NCI-H2107 treated with DMSO at 0.1 percent for 48 hours (cell line): ENCODE measurements at regions not wholly inside any gene's neighbourhood (a gene's known extent, or its start where the extent isn't known, plus 50 kb on each side); places are given as distances from the start of the nearest gene placed in this dataset.
"Not testable (repeated sequence)": the region's sequence is repeated elsewhere in the genome, so short reads cannot be mapped to it uniquely, and the experiment has no call there.

Experiments used
- DNase-seq: peaks from one replicate; lab custom pipeline; 2025; ENCODE audit not compliant: unreplicated experiment; lab: John Stamatoyannopoulos, UW

DNA sequence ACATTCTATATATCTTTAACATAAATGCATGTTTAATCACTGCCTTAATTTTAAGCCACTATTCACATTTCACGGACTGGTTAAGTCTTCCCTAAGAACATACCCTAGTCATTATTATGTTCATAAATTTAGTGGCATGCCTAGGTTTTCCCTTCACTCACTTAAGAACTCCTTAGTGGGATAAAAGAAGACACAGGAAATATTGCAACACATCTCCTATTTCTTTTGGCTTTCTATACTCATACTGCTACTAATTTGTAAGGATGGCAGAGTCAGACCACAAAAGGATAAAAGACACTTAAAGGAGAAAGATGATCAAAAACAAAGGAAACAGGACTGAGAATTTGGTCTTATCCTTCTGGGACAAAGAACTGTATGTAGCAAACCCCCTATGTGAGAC is 951.4 kb downstream of the SORCS3 start:
- no peak for DNase-seq

DNA sequence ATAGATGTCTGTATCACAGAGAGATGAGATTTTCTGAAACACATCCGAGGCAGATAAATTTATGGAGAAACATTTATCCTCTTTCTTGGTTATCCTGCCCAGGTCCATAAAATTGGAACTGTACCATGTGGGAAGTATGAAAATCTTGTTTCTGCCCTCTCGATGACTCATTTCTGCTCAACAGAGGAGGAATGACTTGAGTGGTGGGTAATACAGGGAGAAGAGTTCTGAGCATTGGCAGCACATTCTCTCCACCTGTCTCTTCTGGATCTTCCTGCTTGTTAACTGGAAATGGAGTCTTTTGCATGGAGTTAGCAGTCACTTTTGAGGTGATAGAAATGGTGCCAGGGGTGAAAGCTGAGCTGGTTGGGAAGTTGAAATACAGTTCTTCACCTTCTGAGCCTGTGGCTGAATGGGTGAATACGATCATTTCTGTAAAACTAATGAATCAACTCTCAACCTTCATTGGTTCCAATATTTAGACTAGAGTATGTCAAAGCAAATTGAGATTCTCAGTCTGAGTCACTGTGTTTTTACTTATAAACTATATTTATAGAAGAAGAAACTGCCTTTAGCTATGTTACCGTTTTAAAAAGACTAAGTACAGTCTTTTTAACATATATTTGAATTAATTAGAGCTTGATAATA is 945.5 kb downstream of the SORCS3 start:
- no peak for DNase-seq

DNA sequence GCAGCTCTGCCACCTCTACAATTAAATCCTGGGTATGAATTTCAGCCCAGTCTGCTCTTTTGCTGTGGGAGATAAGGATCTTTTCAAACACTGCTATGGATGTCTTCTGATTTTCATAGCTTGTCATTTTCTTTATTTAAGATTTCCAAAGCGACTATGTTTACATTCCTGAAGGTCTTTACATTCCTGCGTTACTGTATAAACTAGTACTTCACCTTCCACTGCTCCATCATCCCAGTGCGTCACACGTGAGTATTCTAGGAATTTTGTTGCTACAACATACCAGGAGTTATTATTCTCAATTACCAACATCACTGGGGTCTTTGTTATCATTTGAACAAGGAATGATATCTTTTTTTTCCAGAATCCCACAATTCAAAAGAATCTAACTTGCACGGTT is 944.7 kb downstream of the SORCS3 start:
- DNase-seq, result no peak

DNA sequence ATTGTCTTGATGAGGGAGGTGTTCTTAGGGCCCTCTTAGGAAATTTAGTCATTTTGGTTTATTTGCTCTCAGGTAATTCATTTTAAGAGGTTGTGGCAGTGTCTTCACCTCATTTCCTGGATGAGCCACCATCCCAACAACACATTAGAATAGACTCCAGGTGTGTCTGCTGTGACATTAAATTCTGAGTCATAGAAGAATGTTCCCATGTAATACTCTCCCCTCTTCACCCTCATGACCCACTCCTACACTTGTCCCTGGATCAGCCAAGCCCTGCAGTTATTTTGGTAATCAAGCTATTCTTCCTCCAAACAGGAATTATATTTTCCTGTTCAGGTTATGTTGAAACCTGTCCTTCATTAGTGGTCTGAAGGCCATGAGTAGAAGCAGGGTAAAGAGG is 944.1 kb downstream of the SORCS3 start:
- DNase-seq, result no peak

DNA sequence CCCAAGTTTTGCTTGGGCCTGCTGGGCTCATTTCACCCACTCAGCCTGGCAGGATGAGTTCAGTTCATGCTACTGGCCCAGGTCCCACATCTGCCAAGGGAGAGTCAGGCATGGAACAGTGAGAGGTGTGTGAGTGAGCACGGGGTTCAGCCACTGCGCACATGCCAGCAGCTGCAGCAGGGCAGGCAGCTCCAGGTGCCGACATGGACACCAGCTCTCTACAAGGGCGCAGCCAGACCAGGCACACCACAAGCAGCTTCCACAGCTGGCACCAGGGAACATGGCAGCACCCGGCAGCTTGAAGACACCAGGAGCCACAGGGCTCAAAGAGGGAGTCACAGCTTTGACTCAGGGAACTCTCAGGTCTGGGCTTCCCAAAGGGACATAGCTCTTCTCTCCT is 938.0 kb downstream of the SORCS3 start:
- no peak for DNase-seq

DNA sequence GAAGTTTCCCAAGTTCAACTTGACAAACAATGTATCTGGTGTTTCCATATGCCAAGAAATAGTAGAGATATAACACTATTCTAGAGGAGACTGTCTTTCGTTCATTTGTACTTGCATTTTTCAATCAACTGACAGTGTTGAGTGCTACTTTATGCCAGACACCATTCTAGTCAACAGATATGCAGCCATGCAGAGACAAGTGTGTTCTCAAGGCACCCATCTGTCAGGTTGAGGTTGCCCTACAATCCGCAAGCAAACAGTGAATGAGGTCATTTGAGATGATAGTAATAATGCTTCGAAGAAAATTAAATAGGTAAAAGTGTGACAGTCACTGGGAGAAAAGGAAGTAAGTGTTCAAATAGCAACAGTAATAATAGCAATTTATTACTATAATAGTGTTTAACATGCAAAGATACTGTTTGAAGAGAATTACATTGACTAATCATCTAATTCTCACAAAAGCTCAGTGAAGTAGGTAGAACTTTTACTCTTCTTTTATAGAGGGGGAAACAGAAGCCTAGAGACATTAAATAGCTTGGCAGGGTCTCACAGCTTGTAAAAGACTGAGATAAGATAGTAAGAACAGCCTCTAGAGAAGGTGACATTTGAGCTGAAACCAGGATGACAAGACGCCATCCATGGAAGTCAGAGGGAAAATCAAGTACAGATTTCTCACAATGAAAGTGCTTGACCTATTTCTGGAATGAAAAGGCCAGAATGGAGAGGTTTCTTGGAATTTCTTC is 936.9 kb downstream of the SORCS3 start:
- DNase-seq, result no peak

DNA sequence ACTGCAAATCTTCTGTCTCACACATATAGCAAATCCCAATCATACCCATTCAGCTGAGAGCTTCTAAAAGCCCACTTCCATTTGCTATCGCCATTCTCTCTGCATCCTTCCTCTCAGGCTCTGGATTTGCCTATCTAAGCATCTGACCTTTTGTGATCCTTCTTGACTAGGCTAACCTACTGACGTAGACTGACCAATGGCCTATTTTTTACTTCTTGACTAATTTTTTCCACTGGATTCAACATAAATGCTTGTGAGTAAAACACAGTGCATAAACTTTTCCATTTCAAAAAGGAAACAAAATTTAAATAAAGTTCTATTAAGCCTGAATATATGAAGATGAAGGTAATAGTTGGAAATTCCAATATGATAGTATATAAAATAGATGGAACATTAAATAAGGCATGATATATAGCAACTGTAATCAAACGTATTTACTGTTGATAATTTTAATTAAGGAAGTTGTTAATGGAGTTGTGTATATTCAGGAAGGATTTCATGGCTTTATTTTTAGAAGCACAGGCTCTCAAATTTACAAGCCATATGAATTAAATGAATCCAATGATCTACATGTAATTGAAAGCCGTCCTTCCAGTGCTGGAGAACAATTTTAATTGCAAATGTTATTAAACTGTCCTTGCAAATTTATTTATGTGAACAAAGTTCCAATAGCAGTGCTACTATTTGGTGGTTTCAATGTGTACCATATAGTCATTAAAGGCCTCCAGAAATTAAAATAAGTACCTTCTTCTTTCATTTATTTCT is 918.4 kb downstream of the SORCS3 start:
- no peak for DNase-seq

DNA sequence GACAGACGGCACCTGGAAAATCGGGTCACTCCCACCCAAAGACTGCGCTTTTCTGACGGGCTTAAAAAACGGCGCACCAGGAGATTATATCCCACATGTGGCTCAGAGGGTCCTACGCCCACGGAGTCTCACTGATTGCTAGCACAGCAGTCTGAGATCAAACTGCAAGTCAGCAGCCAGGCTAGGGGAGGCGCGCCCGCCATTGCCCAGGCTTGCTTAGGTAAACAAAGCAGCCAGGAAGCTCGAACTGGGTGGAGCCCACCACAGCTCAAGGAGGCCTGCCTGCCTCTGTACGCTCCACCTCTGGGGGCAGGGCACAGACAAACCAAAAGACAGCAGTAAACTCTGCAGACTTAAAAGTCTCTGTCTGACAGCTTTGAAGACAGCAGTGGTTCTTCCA is 909.4 kb downstream of the SORCS3 start:
- DNase-seq, result not testable (repeated sequence)

DNA sequence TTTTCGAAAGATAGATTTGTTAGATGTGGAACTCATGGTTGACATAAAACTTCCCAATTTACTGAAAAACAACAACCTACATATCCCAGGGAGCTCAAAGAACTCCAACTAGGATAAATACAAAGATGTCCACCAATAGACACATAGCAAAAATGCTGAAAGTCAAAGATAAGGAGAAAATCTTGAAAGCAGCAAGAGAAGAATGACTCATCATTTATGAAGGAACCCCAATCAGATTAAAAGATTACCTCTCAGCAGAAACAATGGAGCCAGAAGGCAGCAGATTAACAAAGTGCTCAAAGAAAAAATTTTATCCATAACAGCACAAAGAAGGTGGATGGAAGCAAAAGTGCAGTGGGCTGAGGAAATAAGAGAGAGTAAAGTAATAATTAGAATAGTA is 908.6 kb downstream of the SORCS3 start:
- no peak for DNase-seq

DNA sequence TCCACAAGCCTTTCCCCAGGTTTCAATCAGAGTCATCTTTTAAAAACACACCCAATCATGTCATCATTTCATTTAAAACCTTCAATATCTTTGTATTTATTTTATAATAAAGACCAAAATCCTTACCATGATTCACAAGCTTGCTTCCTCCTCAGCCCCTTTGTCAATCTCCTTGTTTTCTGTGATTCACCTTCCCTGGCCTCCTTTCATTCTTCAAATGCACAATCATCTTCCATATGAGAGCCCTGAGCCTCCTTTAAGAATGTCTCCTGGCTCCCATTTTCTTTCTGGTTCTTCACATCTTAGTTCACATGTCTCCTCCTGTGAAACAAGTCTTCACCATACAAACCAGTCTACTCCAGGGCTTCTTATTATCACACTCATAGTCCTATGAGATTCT is 904.0 kb downstream of the SORCS3 start:
- DNase-seq, result no peak

DNA sequence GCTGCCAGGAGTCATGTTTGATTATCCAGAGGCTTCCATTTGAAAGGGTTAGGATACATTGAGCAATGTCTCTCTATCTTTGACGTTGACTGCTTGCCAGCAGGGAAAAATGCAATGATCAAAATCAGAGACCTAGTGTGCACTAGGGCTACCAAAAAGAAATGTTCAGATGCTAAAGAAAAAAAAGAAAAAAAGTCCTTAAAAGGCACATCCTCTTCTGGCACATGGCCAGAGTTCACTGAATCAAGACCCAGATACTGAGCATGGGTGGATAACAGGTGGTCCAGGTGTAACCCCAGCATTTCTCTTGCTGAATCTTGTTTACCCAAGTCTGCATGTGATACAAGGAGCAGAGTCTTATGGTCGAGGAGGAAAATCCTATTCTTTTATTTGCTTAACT is 899.3 kb downstream of the SORCS3 start:
- no peak for DNase-seq

DNA sequence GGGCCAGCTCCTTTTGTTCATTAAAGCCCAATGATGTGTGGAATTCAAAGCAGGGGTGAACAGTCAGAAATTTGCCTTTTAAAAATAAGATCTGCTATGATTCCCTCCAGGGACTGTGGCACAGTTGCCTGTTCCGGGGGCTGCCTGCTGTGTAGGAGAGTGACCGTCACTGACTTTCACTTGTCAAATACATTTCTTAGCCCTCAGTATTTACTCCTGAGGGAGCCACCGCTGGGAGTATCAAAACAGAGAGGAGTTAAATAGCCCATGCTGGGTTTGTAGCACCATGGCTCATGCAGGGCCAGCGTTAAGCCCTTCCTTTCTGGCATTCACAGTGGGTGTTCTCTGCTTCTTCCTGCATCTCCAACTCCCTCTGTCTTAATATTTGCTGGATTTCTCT is 897.8 kb downstream of the SORCS3 start:
- DNase-seq, result no peak

DNA sequence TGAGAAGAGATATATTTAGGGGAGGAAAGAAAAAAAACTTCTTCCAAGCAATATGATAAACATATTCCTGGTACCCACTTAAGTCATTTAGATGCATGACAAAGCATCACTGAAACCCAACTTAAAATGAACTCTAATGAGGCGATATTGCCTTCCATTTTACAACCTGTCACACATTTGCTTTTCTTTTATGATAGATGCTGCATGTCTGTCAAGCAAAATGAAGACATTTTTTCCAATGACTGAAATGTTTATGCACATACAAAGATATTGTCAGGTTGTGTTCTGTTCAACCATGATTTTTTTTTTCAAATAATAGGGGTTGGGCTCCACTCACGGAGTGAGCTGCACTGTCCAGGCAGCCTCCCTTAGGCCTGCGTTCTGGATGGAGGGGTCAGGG is 894.4 kb downstream of the SORCS3 start:
- DNase-seq, result no peak

DNA sequence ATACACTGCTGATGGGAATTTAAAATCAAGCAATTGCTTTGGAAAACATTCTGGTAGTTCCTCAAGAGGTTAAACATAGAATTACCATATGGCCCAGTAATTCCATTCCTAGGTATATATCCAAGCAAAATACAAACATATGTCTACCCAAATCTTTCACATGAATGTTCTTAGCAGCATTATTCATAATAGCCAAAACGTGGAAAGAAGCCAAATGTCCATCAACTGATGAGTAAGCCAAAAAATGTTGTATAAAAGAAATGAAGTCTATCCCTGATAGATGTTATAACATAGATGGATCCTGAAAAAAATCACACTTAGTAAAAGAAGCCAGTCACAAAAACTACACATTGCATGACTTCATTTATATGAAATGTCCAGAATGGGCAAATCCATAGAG is 893.0 kb downstream of the SORCS3 start:
- DNase-seq, result no peak

DNA sequence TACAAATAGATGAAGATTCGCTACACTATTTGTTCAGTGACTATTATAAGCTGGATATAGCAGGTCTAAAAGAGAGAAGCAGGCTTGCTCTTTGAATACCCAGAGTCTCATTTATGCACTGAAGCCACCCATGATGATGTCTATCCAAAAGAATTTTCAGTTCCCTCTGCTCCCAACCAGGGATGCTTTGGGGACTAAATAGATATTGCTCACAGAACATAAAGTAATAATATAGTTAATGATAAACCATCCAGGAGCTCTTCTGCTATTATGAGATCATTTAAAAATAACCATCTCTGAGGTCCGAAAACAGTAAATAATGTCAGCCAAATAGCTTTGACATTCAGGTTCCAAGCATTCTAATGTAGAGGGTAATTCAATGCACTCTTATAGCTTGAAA is 875.4 kb downstream of the SORCS3 start:
- no peak for DNase-seq

DNA sequence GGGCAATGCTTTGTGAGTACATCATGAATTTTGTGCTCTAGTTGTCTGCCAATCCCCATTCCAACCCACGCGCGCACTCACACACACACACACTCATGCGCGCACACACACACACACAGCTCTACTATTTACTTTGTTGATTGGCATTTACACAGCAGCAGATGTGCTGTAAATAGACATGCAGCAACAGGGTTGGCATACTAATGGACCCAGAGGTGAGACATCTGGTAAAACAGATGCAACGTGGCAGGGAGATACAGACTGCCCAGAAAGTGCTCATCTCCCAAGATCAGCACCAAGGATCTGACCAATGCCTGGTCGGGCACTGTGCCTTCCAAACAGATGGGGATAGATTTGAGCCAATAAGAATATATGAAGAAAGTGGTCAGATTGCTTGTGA is 873.0 kb downstream of the SORCS3 start:
- DNase-seq, result no peak

DNA sequence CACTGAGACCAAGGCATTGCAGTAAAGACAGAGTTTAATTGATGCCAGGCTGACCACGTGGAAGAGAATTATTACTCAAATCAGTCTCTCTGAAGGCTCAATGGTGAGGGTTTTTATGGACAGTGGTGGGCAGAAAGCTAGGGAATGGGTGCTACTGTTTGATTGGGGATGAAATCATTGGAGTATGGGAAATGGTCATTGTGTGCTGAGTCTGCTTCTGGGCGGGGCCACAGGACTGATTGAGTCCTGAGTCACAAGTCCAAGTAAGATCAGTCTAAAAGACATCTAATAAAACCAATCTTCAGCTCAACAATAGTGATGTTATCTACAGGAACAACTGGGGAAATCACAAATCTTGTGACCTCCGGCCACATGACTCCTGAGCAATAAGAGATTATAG is 868.4 kb downstream of the SORCS3 start:
- DNase-seq, result no peak

DNA sequence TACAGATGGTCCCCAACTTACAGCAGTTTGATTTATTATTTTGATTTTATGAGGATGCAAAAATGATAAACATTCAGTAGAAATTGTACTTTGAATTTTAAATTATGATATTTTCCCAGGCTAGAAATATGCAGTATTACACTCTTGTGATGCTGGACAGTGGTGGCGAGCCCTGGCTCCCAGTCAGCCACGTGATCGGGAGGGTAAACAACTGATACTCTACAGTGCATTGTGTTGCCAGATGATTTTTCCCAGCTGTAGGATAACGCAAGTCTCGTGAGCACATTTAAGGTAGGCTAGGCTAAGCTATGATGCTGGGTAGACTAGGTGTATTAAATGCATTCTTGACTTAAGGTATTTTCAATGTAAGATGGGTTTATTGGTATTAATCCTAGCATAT is 865.2 kb downstream of the SORCS3 start:
- DNase-seq, result no peak

DNA sequence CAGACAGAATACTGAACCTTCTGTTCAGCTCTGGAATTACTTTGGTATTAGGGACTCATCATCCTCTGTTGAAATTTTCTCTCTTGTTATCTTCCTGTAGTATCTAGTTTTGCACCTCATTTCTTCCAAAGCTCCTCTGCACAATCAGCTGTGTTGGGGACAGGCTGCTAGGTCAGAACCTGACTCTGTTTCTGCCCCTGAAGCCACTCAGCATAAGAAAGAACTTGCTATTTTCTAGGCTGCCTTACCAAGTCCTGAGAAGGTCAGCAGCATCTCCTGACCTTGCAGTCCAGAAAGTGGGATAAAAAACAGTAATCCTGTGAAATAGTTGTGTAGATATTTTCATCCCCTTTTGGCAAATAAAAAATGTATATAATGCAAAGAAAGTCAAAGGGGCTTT is 862.6 kb downstream of the SORCS3 start:
- no peak for DNase-seq

DNA sequence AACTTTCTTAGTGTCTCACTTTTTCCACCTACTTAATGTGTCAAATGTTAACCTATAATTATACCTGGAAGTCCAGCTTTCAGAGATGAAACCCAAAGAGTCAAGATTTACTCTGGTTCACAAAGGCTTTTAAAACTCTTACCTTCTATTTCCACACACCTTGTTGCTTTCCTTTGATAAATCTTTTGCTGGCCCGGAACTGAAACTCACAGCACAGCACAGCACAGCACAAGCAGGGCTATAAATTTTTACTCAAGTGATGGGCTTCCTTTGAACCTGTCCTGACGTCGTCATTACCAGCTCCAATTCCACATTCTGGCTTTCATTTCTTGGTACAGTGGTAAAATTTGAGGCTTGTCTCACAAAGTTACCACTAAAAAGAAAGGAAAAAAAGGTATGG is 861.0 kb downstream of the SORCS3 start:
- no peak for DNase-seq

DNA sequence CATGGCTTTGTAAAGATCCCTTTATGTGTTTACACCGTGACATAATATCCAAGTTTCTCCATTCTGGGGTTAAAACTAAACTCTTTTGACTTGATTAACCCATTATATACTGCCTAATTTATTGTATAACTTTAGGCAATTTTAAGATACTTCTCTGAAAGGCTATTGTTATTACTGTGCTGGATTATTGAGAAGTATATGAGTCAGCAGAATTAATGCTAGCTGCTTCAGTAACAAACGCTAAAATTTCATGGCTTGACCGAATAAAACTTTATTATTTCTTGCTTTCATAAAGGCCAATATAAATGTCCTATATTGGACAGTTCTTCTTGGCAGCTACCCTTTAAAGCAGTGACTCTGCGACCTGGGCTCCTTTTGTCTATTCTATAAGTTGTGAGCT is 853.9 kb downstream of the SORCS3 start:
- no peak for DNase-seq

DNA sequence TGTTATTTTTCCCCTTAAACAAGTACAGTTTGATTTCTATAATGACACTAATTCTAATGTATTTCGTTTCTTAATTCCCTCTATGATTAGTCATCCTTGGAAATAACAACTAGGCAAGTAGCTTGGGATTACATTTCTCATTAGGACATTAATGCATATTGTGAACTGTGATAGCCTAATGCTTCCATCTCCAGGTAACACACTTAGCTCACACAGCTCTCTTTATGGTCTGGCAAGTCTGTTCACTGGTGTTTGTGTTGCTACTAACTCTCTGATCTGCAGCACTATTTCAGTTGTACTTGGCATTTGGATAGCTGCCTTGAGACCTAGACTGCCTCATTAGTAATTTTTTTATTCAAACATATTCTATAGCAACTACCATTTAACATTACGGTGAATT is 853.2 kb downstream of the SORCS3 start:
- no peak for DNase-seq
